Stimulated activated CD8-positive, alpha-beta memory T cell treated with anti-CD3 and anti-CD28 coated beads, Interleukin-4, amount 100 ng/mL, for 48 hours (primary cell): ENCODE measurements at regions not wholly inside any gene's neighbourhood (a gene's known extent, or its start where the extent isn't known, plus 50 kb on each side); places are given as distances from the start of the nearest gene placed in this dataset.
"Not testable (repeated sequence)": the region's sequence is repeated elsewhere in the genome, so short reads cannot be mapped to it uniquely, and the experiment has no call there.

Experiments used
- DNase-seq: peaks from one replicate; pipeline ENCODE4 v3.0.0-alpha.2; 2020

DNA sequence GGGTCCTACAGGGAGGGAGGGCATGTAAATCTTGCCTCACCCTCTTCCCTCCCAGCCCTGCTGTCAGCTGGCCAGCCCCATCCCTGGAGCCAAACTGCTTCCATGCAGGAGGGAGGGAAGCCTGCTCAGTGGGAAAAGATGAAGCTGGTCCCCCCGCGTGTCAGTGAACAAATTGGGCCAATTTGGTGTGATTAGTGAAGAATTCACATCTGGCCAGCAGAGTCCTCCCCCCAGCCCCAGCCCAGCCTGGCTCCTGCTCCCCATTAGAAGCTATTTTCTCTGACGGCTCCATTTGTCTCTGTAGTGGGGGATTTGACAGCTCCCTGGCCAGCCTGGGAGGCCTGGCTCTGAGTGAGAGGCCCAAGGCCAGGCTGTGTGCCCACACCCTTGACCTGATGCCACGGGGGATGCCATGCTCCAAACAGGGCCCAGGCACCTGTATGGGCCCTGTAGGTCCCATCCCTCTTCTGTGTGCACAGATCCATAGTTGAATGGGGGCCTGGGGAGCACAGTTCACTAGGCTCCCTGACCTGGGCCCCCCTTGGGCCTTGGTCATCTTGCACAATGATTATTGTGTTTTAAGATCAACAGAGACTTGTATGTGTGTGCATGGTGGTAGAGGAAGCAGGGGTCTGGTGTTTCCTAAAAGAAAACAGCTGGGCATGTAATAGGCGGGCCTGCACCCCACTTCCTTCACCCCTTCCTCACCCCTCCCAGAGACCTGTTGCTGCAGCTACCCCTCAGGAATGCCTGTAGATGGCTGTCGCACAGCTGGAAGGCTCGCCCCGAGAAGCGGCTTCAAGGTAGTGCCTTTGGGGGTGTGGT is 50.7 kb upstream of the TAC4 start:
- no peak for DNase-seq

- no peak for DNase-seq
Observed at GRCh38 chr17:49899191-49899485, 51.3 kb upstream of the TAC4 start.

- no peak for DNase-seq
Observed at GRCh38 chr17:49899588-49899987, 51.7 kb upstream of the TAC4 start.

GRCh38 chr17:49900801-49901200 is 52.9 kb upstream of the TAC4 start:
- DNase-seq = not testable (repeated sequence)

DNA sequence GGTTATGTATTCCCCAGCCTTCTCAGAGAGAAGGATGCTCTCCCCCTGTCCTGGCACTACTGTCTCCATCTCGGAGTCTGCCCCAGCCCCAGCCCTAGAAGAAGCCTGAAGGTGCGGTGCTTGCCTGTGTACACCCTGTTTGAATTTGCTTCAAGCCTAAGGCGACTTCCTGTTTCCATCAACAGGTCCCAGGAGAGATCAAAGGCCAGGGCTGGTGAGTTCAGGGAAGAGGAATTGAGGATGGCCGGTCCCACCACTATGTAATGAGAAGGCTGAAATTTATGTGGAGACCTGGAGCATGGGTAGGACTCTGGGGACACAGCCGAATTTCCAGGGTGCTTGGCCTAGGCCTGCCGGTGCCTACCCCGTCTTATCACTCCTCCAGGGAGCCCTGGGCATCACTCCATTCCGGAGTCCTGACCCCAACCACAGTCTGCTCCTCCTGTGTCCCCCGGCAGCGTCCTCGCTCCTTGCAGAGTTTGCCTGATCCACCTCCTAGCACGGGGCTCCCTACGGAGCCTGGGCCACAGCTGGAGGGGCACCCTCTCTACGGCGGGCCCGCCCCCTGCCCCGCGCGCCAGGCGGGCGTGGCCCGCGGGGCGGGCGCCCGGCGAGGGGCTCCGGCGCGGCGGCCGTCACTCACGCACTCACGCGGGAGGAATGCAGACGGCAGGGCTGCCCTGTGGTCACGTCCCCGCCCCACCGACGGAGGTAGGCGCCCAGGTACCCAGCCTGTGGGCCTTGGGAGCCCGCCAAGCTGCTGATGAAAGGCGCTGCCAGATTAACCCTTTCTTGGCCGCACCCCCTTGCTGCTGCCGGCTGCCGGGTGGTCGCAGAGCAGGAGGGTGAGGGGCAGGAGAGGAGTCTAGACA is 53.8 kb upstream of the TAC4 start:
- no peak for DNase-seq

DNA sequence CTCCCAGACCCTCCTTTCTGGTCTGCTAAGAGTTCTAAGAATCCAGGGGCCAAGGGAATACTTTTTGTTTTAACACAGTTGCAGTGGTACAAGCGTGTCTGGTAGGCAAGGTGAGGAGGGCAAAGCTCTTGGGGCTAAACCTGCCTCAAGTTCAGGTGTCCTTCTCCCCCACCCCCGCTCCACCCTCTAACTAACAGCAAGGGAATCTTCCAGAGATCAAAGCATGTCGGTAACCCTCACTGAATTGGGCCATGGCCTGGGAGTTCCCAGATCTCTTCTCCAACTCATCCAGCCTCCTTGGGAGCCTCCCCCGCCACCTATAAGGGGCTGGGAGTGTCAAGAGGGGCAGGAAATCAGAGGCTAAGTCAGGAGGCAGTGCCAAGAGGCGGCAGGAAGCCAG is 55.7 kb upstream of the TAC4 start:
- no peak for DNase-seq

GRCh38 chr17:49904893-49905292 is 57.0 kb upstream of the TAC4 start:
- DNase-seq = no peak

DNA sequence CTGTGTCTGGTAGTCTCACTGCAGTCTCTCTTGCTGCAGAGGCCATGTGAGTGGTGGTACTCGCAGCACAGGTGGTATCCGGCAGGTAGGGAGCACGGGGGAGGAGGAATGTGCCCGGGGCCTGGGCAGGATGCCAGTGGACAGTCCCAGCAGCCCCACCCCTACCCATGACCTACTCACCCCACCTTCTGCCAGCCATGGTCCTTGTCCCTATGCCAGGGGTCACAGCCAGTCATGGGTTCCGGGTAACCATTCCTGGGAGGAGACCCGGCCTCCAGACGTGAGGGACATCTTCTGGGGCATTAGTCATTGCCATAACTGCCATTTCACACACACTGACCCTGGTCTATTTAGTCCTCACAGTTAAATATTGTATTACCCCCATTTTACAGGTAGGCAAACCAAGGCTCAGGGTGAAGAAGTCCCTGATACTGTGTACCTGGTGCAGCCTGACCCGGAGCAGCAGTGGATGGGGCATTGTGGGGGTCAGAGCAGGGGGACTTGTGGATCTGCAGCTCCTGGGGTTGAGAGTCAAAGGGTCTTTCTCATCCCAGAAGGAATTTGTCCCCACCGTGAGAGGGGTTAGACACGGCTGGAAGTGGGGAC is 58.8 kb upstream of the TAC4 start:
- no peak for DNase-seq

GRCh38 chr17:49907279-49907678 is 59.4 kb upstream of the TAC4 start:
- no peak for DNase-seq

GRCh38 chr17:49908782-49909714 is 59.9 kb upstream of the DLX4 start:
- DNase-seq = no peak

GRCh38 chr17:49910094-49910857 is 58.7 kb upstream of the DLX4 start:
- peak; percentile 52 for DNase-seq

DNA sequence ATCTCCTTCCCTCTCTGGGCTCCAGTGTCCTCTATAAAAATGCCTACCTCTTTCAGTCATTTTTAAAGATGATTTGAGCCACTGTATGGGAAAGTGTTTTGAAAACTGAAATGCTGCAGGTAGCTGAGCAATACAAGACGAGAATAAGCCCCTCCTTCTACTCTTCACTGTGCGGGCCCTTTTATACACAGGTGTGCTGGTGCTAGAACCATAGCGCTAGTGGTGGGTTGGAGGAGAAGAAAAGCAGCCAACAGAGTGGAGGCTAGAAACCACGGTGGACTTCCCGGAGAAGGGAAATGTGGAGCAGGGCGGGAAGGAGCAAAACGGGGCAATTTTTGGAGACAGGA is 58.2 kb upstream of the DLX4 start:
- DNase-seq = no peak

- DNase-seq = no peak
Observed at GRCh38 chr17:49911719-49912118, 57.3 kb upstream of the DLX4 start.

GRCh38 chr17:49913226-49914095 is 55.5 kb upstream of the DLX4 start:
- no peak for DNase-seq

DNA sequence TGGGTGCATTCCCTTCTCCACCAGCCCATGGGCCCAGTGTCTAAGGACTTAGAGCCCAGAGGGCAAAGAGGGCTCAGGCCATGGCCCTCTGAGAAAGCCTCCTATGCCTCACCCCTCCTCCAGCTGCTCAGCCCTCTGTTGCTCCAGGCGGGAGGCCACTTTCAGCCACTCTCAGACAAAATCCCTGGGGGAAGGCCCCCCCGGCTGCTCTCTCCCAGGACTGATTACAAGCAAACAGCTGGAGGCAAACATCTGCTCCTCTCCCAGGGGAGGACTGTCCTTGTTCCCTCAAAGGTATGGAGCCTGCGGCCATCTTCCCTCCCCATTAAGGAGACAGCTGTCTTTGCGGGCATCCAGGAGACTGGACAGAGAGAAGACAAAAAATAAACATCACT is 54.9 kb upstream of the DLX4 start:
- no peak for DNase-seq

DNA sequence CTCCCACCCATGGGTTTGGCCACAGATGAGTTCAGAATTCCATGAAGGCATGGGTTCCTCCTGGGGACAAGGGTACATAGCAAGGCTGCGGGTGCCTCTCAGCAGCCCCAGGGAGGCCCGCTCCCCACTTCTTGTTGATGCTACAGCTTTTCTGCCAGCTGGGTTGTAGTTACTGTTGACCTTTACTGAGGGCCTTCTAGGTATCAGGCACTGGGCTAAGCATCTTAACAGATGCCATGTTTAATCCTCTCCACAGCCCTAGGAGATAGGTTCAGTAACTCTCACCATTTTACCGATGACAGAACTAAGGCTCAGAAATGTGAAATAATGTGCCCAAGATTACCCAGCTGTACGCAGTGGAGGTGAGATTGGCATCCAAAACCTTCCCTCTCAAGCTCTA is 54.3 kb upstream of the DLX4 start:
- no peak for DNase-seq

DNA sequence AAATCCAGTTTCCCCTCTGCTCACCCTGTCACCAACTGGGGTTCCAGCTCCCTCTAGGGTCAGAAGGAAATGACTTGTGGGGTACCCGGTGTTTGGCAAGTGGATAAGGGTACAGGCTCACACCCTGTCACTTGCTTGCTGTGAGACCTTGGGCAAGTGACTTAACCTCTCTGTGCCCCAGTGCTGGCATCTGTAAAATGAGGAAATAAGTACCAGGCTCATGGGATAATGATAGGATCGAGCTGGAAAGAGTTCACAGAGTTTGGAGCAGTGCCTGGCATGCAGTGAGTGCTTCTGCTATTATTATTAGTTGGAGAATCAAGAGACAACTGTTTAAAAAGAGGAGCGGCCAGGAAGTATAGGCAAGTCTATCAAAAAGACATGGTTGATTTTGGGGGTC is 53.7 kb upstream of the DLX4 start:
- no peak for DNase-seq

GRCh38 chr17:49915670-49916069 is 53.3 kb upstream of the DLX4 start:
- DNase-seq = no peak

DNA sequence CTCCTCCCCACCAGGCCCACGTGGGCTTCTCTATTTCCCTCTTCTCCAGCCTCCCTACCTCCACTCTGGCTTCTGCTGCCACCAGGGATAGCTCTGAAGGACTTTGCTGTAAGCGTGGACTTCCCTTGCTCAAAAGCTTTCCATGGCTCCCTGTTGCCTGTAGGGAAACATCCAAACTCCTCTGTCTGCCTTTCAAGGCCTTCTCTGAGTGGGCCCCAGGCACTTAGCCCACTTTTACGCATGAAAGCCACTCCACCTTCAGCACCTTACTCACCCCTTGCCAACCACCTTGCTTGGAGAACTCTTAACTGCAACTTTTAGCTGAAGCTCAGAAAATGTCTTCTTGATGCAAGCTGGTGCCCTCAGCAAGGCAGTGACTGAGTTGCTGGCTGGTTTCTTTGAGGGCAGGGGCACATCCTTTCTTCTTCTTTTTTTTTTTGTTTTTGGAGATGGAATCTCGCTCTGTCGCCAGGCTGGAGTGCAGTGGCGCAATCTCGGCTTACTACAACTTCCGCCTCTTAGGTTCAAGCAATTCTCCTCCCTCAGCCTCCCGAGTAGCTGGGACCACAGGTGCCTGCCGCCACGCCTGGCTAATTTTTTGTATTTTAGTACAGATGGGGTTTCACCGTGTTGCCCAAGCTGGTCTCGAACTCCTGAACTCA is 52.0 kb upstream of the DLX4 start:
- DNase-seq = no peak

- no peak for DNase-seq
Observed at GRCh38 chr17:49918591-49918990, 50.4 kb upstream of the DLX4 start.
